Transverse colon (tissue), 4 donors: ENCODE measurements at regions not wholly inside any gene's neighbourhood (a gene's known extent, or its start where the extent isn't known, plus 50 kb on each side); places are given as distances from the start of the nearest gene placed in this dataset.

Source experiments
- DNase-seq: peaks from one replicate; pipeline ENCODE4 v3.0.0-alpha.2; 2019
- H3K27ac ChIP-seq, 4 donors: fragments of 200-600 bp; sonication (generic); 2 replicates each; pipeline ENCODE4 v1.5.1; 2016 to 2018; ENCODE audit warnings: inconsistent platforms in 4 of 4
- H3K27me3 ChIP-seq: fragments of 200-600 bp; sonication (generic); 2 replicates; pipeline ENCODE4 v1.5.1; 2017; ENCODE audit warnings: inconsistent platforms
- H3K36me3 ChIP-seq, 4 donors: fragments of 200-600 bp; sonication (generic); 2 replicates each; pipeline ENCODE4 v1.5.1; 2017 to 2019; ENCODE audit warnings: inconsistent platforms in 4 of 4
- H3K4me1 ChIP-seq, 4 donors: fragments of 200-600 bp; sonication (generic); 2 replicates each; pipeline ENCODE4 v1.5.1; 2017 to 2020; ENCODE audit warnings: inconsistent platforms in 4 of 4
- H3K4me3 ChIP-seq, 4 donors: fragments of 200-600 bp; sonication (generic); 1 replicate in 1 of 4; 2 replicates in 3 of 4; pipeline versions ENCODE4 v1.5.1 to v1.6.1; 2017 to 2019; ENCODE audit warnings: inconsistent platforms in 4 of 4
- H3K9me3 ChIP-seq, 2 donors: fragments of 200-600 bp; sonication (generic); 2 replicates each; pipeline ENCODE4 v1.5.1; 2017 to 2019; ENCODE audit warnings: inconsistent platforms in 2 of 2
- EP300 ChIP-seq: sonication (generic); formaldehyde crosslinking; IDR thresholded peaks from one replicate; pipeline ENCODE4 v1.6.1; 2017; ENCODE audit warnings: antibody characterized with exemption, low read depth
- POLR2A ChIP-seq: fragments of 450-650 bp; IDR thresholded peaks from one replicate; pipeline ENCODE4 v1.6.1; 2016; ENCODE audit warnings: antibody characterized with exemption, mild to moderate bottlenecking, moderate library complexity
- POLR2AphosphoS5 ChIP-seq, 3 donors: sonication (generic); formaldehyde crosslinking; IDR thresholded peaks; one replicate each; pipeline ENCODE4 v1.6.1; 2016; ENCODE audit warnings: antibody characterized with exemption in 3 of 3
- WGBS, 2 donors: methylation state at CpG; one replicate each; pipeline ENCODE4 v1.1.5; 2018; ENCODE audit warnings: low coverage in 1 of 2; 5-methylcytosine and 5-hydroxymethylcytosine counted together
- in situ Hi-C, 4 donors: fragments of 200-750 bp; cut with MboI; loops; one replicate each; pipeline versions ENCODE4 v1.15.0 to v1.15.1; 2017; ENCODE audit warnings: low sequenced_read_pairs in 3 of 4, low pct_ligation_motif_present in 1 of 4, low pct_unique_long_range_greater_than_20kb in 1 of 4
- intact Hi-C: fragments of 100-400 bp; cut with DNase I; formaldehyde crosslinking; loops from one replicate; pipeline ENCODE4 v1.15.1; 2023; ENCODE audit warnings: low total_unique reads
- TF ChIP-seq, protein P1 (sequence below), 5 experiments: fragments of 200-600 bp in 3 of 5; fragments of 450-650 bp in 2 of 5; sonication (generic) in 3 of 5; IDR thresholded peaks; 1 replicate in 2 of 5; 2 replicates in 3 of 5; pipeline ENCODE4 v1.5.1; 2016 to 2017; ENCODE audit warnings: antibody characterized with exemption in 5 of 5, inconsistent platforms in 3 of 5, mild to moderate bottlenecking in 2 of 5, moderate library complexity in 1 of 5

DNA sequence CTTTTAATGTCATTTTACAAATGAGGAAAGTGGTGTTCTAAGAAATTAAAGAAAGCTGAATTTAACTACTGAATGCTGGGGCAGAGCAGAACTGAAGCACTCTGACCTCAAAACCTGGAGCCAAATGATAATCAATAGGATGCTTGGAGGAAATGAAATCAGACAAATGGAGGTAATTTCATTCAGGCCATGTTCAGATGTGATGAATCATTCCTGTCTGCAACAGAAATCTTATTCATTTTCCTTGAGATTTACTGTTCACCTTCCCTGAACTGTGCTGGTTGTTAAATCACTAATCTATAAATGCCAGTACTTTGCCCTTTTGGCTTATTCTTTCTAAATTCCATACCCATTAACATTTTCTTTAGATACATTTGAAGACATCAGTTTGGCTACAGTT, 85.6 kb upstream of the SNX7 start:
- in situ Hi-C loops (no loop called here), intact Hi-C loops (no loop called here)
- no peaks in the 10 kb centered on the region for H3K4me1 ChIP-seq
- no peaks in the 10 kb centered on the region for H3K36me3 ChIP-seq
- no peaks in the 10 kb centered on the region for H3K27me3 ChIP-seq
- DNase-seq, result no peak
- no peak overlapping the region for H3K4me3 ChIP-seq
- no peaks in the 10 kb centered on the region for H3K9me3 ChIP-seq
- no peak for TF ChIP-seq POLR2A
- TF ChIP-seq POLR2AphosphoS5 (IDR thresholded peaks at IDR 0.05), result no peak
- no peak for TF ChIP-seq EP300
- TF ChIP-seq, protein P1, sequence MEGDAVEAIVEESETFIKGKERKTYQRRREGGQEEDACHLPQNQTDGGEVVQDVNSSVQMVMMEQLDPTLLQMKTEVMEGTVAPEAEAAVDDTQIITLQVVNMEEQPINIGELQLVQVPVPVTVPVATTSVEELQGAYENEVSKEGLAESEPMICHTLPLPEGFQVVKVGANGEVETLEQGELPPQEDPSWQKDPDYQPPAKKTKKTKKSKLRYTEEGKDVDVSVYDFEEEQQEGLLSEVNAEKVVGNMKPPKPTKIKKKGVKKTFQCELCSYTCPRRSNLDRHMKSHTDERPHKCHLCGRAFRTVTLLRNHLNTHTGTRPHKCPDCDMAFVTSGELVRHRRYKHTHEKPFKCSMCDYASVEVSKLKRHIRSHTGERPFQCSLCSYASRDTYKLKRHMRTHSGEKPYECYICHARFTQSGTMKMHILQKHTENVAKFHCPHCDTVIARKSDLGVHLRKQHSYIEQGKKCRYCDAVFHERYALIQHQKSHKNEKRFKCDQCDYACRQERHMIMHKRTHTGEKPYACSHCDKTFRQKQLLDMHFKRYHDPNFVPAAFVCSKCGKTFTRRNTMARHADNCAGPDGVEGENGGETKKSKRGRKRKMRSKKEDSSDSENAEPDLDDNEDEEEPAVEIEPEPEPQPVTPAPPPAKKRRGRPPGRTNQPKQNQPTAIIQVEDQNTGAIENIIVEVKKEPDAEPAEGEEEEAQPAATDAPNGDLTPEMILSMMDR (IDR thresholded peaks at IDR 0.05), result no peak
- H3K27ac ChIP-seq, result no peak overlapping the region

DNA sequence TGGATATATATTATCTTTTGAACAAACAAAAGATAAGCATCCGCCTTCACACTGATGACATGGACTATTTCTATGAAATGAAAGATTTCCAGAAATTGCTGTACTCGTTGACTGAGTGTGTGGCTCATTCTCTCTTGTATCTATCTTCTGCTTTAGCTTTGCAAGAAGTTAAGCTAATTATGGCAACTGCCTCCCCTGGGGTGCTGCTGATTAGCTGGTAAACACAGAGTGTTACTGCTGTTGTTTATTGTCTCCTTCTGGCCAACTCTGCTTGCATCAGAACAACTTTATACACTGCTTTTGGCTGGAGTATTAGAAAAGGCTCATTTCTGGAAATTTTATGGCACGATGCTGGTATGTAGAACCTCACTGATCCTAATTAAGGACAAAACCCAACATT, 95.6 kb upstream of the SNX7 start:
- in situ Hi-C loops, result no loop called here
- DNase-seq, result no peak
- 57 to 63% methylated on average over 3 of the region's 3 CpGs for WGBS, 2 donors

DNA sequence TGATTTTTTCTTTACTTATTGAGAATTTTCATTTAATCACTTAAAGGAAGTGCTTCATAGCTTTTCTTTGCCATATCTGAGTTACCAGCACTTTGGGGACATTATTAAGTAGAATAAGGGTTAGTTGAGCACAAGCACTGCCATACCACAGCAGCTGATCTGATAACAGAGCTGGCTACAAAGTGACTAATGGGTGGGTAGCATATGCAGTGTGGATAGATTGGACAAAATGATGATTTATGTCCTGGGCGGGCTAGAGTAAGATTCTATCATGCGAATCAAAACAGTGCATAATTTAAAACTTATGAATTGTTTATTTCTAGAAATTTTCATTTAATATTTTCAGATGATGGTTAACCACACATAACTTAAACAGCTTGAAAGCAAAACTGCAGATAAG, 102.2 kb upstream of the SNX7 start:
- H3K9me3 ChIP-seq, result no peaks in the 10 kb centered on the region

More for the DNA sequence above, 95.6 kb upstream of the SNX7 start:
- no peak overlapping the region for H3K4me3 ChIP-seq
- TF ChIP-seq EP300 (no peak), POLR2AphosphoS5 (IDR thresholded peaks at IDR 0.05) (no peak), POLR2A (no peak)
- TF ChIP-seq, protein P1 (IDR thresholded peaks at IDR 0.05), result no peak
- H3K4me1 ChIP-seq, result no peaks in the 10 kb centered on the region
- no peak overlapping the region for H3K27ac ChIP-seq
- H3K9me3 ChIP-seq, result no peaks in the 10 kb centered on the region
- H3K27me3 ChIP-seq, result no peaks in the 10 kb centered on the region
- intact Hi-C loops, result no loop called here
- H3K36me3 ChIP-seq, result no peaks in the 10 kb centered on the region

DNA sequence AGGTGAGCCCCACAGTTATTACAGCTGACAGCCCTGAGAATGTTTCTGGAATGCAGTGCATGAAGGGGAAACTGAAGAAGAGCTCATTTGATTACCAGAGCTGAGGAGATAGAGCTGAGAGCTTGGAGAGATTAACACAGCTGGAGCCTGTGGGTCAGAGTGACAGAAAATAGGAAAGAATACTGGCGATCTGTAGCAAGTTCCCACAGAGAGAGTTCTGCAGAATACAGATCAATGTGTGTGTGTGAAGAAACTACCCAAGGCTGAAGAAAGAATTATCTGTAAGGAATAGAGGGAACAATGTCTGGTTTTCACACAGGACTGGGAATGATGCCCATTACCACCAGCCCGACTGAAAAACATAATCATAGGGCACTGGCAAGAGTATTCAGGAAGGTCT, 103.6 kb upstream of the SNX7 start:
- TF ChIP-seq POLR2AphosphoS5 (IDR thresholded peaks at IDR 0.05), result no peak
- TF ChIP-seq EP300, result no peak
- TF ChIP-seq, protein P1 (IDR thresholded peaks at IDR 0.05), result no peak
- TF ChIP-seq POLR2A, result no peak

More for the DNA sequence above, 102.2 kb upstream of the SNX7 start:
- Histone ChIP-seq H3K4me1 (no peaks in the 10 kb centered on the region), H3K27me3 (no peaks in the 10 kb centered on the region), H3K4me3 (no peak overlapping the region), H3K36me3 (no peaks in the 10 kb centered on the region), H3K27ac (no peak overlapping the region)
- in situ Hi-C loops, result no loop called here
- TF ChIP-seq EP300 (no peak), POLR2A (no peak)
- TF ChIP-seq, protein P1 (IDR thresholded peaks at IDR 0.05), result no peak
- intact Hi-C loops, result no loop called here
- 87 to 89% methylated on average over 2 of the region's 2 CpGs for WGBS, 2 donors
- no peak for DNase-seq

More for the DNA sequence above, 103.6 kb upstream of the SNX7 start:
- in situ Hi-C loops (no loop called here), intact Hi-C loops (no loop called here)
- Histone ChIP-seq H3K9me3 (no peaks in the 10 kb centered on the region), H3K36me3 (no peaks in the 10 kb centered on the region), H3K27ac (no peak overlapping the region), H3K4me3 (no peak overlapping the region), H3K4me1 (no peaks in the 10 kb centered on the region), H3K27me3 (no peaks in the 10 kb centered on the region)
- WGBS, 2 donors, result 58 to 88% methylated on average over 1 to 2 of the region's 2 CpGs
- DNase-seq, result no peak
